ENCODE measurements at regions not wholly inside any gene's neighbourhood (a gene's known extent, or its start where the extent isn't known, plus 50 kb on each side); places are given as distances from the start of the nearest gene placed in this dataset.

DNA sequence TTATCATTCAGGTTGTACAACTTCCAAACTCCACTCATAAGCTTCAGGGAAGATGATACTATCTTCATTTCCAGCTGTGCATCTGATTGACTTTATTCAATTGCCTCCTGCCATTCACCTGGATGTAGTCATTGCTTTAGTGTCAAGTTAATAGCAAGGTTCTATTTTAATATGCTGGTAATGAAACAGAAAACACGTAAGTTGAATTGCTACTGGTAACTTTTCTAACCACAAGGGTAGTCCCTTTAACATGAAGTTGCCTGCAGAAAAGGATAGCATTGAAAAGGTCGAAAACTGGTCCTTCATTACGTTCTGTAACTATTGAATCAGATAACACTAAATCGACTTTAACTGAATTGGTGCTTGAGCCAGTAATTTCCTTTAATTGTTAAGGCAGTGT lies 459.4 kb upstream of the CDH6 start:
- ATAC-seq = no peak
- no peak for TF ChIP-seq OSR1 (CRISPR knock-in tag; IDR thresholded peaks at IDR 0.05)
- TF ChIP-seq, protein P1, sequence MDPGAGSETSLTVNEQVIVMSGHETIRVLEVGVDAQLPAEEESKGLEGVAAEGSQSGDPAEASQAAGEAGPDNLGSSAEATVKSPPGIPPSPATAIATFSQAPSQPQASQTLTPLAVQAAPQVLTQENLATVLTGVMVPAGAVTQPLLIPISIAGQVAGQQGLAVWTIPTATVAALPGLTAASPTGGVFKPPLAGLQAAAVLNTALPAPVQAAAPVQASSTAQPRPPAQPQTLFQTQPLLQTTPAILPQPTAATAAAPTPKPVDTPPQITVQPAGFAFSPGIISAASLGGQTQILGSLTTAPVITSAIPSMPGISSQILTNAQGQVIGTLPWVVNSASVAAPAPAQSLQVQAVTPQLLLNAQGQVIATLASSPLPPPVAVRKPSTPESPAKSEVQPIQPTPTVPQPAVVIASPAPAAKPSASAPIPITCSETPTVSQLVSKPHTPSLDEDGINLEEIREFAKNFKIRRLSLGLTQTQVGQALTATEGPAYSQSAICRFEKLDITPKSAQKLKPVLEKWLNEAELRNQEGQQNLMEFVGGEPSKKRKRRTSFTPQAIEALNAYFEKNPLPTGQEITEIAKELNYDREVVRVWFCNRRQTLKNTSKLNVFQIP (CRISPR knock-in tag; IDR thresholded peaks at IDR 0.05; ENCODE audit: borderline replicate concordance, low read depth) = no peak
- TF ChIP-seq, protein P2, sequence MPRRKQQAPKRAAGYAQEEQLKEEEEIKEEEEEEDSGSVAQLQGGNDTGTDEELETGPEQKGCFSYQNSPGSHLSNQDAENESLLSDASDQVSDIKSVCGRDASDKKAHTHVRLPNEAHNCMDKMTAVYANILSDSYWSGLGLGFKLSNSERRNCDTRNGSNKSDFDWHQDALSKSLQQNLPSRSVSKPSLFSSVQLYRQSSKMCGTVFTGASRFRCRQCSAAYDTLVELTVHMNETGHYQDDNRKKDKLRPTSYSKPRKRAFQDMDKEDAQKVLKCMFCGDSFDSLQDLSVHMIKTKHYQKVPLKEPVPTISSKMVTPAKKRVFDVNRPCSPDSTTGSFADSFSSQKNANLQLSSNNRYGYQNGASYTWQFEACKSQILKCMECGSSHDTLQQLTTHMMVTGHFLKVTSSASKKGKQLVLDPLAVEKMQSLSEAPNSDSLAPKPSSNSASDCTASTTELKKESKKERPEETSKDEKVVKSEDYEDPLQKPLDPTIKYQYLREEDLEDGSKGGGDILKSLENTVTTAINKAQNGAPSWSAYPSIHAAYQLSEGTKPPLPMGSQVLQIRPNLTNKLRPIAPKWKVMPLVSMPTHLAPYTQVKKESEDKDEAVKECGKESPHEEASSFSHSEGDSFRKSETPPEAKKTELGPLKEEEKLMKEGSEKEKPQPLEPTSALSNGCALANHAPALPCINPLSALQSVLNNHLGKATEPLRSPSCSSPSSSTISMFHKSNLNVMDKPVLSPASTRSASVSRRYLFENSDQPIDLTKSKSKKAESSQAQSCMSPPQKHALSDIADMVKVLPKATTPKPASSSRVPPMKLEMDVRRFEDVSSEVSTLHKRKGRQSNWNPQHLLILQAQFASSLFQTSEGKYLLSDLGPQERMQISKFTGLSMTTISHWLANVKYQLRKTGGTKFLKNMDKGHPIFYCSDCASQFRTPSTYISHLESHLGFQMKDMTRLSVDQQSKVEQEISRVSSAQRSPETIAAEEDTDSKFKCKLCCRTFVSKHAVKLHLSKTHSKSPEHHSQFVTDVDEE (CRISPR knock-in tag; IDR thresholded peaks at IDR 0.05) = no peak
- no peak for TF ChIP-seq BACH2 (CRISPR knock-in tag; IDR thresholded peaks at IDR 0.05; ENCODE audit: borderline replicate concordance)
- no peak for TF ChIP-seq RARB (CRISPR knock-in tag; IDR thresholded peaks at IDR 0.05)
- TF ChIP-seq, protein P3, sequence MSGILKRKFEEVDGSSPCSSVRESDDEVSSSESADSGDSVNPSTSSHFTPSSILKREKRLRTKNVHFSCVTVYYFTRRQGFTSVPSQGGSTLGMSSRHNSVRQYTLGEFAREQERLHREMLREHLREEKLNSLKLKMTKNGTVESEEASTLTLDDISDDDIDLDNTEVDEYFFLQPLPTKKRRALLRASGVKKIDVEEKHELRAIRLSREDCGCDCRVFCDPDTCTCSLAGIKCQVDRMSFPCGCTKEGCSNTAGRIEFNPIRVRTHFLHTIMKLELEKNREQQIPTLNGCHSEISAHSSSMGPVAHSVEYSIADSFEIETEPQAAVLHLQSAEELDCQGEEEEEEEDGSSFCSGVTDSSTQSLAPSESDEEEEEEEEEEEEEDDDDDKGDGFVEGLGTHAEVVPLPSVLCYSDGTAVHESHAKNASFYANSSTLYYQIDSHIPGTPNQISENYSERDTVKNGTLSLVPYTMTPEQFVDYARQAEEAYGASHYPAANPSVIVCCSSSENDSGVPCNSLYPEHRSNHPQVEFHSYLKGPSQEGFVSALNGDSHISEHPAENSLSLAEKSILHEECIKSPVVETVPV (CRISPR knock-in tag; IDR thresholded peaks at IDR 0.05) = no peak
- no peak for TF ChIP-seq ZC3H10 (CRISPR knock-in tag; IDR thresholded peaks at IDR 0.05)
- TF ChIP-seq CSDC2 (CRISPR knock-in tag; IDR thresholded peaks at IDR 0.05) = no peak
- no peak for TF ChIP-seq ESRRG (CRISPR knock-in tag; IDR thresholded peaks at IDR 0.05)
- TF ChIP-seq ZNF70 (CRISPR knock-in tag; IDR thresholded peaks at IDR 0.05) = no peak
- no peak for TF ChIP-seq TOX (CRISPR knock-in tag; IDR thresholded peaks at IDR 0.05; ENCODE audit: borderline replicate concordance)
- TF ChIP-seq, protein P4, sequence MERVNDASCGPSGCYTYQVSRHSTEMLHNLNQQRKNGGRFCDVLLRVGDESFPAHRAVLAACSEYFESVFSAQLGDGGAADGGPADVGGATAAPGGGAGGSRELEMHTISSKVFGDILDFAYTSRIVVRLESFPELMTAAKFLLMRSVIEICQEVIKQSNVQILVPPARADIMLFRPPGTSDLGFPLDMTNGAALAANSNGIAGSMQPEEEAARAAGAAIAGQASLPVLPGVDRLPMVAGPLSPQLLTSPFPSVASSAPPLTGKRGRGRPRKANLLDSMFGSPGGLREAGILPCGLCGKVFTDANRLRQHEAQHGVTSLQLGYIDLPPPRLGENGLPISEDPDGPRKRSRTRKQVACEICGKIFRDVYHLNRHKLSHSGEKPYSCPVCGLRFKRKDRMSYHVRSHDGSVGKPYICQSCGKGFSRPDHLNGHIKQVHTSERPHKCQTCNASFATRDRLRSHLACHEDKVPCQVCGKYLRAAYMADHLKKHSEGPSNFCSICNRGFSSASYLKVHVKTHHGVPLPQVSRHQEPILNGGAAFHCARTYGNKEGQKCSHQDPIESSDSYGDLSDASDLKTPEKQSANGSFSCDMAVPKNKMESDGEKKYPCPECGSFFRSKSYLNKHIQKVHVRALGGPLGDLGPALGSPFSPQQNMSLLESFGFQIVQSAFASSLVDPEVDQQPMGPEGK (CRISPR knock-in tag; IDR thresholded peaks at IDR 0.05; ENCODE audit: borderline replicate concordance) = no peak
- TF ChIP-seq ISL1 (CRISPR knock-in tag; IDR thresholded peaks at IDR 0.05) = no peak
- no peak for TF ChIP-seq GLIS3 (CRISPR knock-in tag; IDR thresholded peaks at IDR 0.05)

DNA sequence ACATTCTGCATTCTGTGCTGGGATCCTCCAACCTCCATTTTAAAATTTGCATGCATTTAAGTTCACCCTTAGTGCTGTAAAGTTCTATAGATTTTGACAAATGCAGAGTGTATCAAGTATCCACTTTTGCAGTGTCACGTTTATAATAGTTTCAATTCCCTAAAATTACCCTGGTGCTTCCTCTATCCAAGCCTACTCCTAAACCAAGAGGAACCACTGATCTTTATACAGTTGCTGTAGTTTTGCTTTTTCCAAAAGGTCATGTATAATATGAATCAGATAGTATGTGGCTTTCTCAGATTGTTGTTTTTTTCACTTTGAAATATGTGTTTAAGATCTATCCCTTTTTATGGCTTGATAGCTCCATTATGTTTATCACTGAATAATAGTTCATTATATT lies 468.4 kb upstream of the CDH6 start:
- TF ChIP-seq BACH2 (CRISPR knock-in tag; IDR thresholded peaks at IDR 0.05; ENCODE audit: borderline replicate concordance) = no peak
- TF ChIP-seq RARB (CRISPR knock-in tag; IDR thresholded peaks at IDR 0.05) = no peak
- no peak for TF ChIP-seq ZFP30 (CRISPR knock-in tag; IDR thresholded peaks at IDR 0.05)
- TF ChIP-seq, protein P3 (CRISPR knock-in tag; IDR thresholded peaks at IDR 0.05) = no peak
- TF ChIP-seq, protein P4 (CRISPR knock-in tag; IDR thresholded peaks at IDR 0.05; ENCODE audit: borderline replicate concordance) = no peak
- TF ChIP-seq OSR1 (CRISPR knock-in tag; IDR thresholded peaks at IDR 0.05) = no peak
- no peak for TF ChIP-seq SNAI2 (CRISPR knock-in tag; IDR thresholded peaks at IDR 0.05)
- TF ChIP-seq, protein P5, sequence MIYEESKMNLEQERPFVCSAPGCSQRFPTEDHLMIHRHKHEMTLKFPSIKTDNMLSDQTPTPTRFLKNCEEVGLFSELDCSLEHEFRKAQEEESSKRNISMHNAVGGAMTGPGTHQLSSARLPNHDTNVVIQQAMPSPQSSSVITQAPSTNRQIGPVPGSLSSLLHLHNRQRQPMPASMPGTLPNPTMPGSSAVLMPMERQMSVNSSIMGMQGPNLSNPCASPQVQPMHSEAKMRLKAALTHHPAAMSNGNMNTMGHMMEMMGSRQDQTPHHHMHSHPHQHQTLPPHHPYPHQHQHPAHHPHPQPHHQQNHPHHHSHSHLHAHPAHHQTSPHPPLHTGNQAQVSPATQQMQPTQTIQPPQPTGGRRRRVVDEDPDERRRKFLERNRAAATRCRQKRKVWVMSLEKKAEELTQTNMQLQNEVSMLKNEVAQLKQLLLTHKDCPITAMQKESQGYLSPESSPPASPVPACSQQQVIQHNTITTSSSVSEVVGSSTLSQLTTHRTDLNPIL (CRISPR knock-in tag; IDR thresholded peaks at IDR 0.05; ENCODE audit: low read depth) = no peak
- TF ChIP-seq ESRRG (CRISPR knock-in tag; IDR thresholded peaks at IDR 0.05) = no peak
- TF ChIP-seq ZC3H10 (CRISPR knock-in tag; IDR thresholded peaks at IDR 0.05) = no peak
- no peak for ATAC-seq

All from SK-N-SH treated with all-trans-retinoic acid at 6 μM for 48 hours (cell line).